ENCODE measurements at regions not wholly inside any gene's neighbourhood (a gene's known extent, or its start where the extent isn't known, plus 50 kb on each side); places are given as distances from the start of the nearest gene placed in this dataset.

DNA sequence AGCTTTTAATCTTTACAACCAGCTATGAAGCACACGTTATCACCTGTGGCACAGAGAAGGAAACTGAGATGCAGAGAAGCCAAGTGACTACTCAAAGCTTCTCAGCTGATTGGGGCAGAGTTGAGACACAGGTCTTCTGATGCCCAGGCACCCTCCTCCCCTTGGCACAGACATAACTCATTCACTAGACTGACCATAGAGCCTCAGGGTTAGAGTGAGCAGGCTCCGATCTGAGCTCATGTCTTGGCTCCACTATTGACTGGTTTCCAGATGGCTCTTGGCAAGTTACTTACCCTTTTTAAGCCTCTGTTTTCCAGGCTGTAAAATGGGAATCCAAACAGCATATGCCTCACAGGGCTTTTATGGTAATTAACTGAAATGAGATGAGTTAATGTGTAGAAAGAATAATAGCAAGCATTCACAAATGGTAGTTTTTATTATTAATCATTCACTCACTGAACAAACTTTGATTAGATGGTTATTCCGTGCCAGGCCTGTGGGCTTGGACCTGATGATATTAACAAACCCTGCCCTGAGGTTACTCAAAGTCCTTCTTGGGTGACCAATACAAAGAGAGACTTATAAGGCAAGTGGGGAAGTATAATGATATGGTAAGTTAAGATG lies 184.3 kb downstream of the ANXA2 start:
- DNase-seq: no peak
- Mint-ChIP-seq H3K9me3 (ENCODE audit: unreplicated experiment) (no peaks in the 10 kb centered on the region), H3K27ac (ENCODE audit: unreplicated experiment) (no peak overlapping the region), H3K27me3 (ENCODE audit: unreplicated experiment) (no peaks in the 10 kb centered on the region), H3K4me1 (ENCODE audit: low read depth, unreplicated experiment) (no peaks in the 10 kb centered on the region), H3K4me3 (ENCODE audit: unreplicated experiment) (no peak overlapping the region), H3K36me3 (ENCODE audit: unreplicated experiment) (no peaks in the 10 kb centered on the region)
- no peak for TF ChIP-seq CTCF (IDR thresholded peaks at IDR 0.05; ENCODE audit: partially characterized antibody, unreplicated experiment)

DNA sequence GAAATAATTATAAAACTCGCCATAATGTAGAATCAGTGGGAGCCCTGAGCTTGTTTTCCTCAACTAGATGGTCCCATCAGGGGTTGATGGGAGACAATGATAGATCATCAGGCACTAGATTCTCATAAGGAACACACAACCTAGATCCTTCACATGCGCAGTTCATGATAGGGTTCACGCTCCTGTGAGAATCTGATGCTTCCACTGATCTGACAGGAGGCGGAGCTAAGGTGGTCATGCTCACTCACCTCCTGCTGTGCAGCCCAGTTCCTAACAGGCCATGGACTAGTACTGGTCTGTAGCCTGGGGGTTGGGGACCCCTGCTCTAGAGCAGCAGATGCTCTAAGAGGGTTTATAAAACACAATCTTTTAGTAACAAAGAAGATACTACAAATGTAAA lies 183.6 kb downstream of the ANXA2 start:
- DNase-seq: no peak
- H3K27ac Mint-ChIP-seq (ENCODE audit: unreplicated experiment): no peak overlapping the region
- H3K4me1 Mint-ChIP-seq (ENCODE audit: low read depth, unreplicated experiment): no peaks in the 10 kb centered on the region
- no peak for TF ChIP-seq CTCF (IDR thresholded peaks at IDR 0.05; ENCODE audit: partially characterized antibody, unreplicated experiment)
- no peaks in the 10 kb centered on the region for H3K9me3 Mint-ChIP-seq (ENCODE audit: unreplicated experiment)
- no peak overlapping the region for H3K4me3 Mint-ChIP-seq (ENCODE audit: unreplicated experiment)
- no peaks in the 10 kb centered on the region for H3K27me3 Mint-ChIP-seq (ENCODE audit: unreplicated experiment)
- no peaks in the 10 kb centered on the region for H3K36me3 Mint-ChIP-seq (ENCODE audit: unreplicated experiment)

GRCh38 chr15:60215225-60215963 lies 182.4 kb downstream of the ANXA2 start:
- DNase-seq: no peak
- Mint-ChIP-seq H3K4me3 (ENCODE audit: unreplicated experiment) (no peak overlapping the region), H3K4me1 (ENCODE audit: low read depth, unreplicated experiment) (no peaks in the 10 kb centered on the region), H3K36me3 (ENCODE audit: unreplicated experiment) (no peaks in the 10 kb centered on the region), H3K27me3 (ENCODE audit: unreplicated experiment) (no peaks in the 10 kb centered on the region), H3K27ac (ENCODE audit: unreplicated experiment) (no peak overlapping the region), H3K9me3 (ENCODE audit: unreplicated experiment) (no peaks in the 10 kb centered on the region)
- TF ChIP-seq CTCF (IDR thresholded peaks at IDR 0.05; ENCODE audit: partially characterized antibody, unreplicated experiment): peak; percentile 29

GRCh38 chr15:60217161-60217560 lies 180.6 kb downstream of the ANXA2 start:
- Mint-ChIP-seq H3K4me1 (ENCODE audit: low read depth, unreplicated experiment) (no peaks in the 10 kb centered on the region), H3K27ac (ENCODE audit: unreplicated experiment) (no peak overlapping the region), H3K27me3 (ENCODE audit: unreplicated experiment) (no peaks in the 10 kb centered on the region)

More at GRCh38 chr15:60217161-60217560, 180.6 kb downstream of the ANXA2 start:
- no peak for TF ChIP-seq CTCF (IDR thresholded peaks at IDR 0.05; ENCODE audit: partially characterized antibody, unreplicated experiment)
- Mint-ChIP-seq H3K36me3 (ENCODE audit: unreplicated experiment) (no peaks in the 10 kb centered on the region), H3K4me3 (ENCODE audit: unreplicated experiment) (no peak overlapping the region), H3K9me3 (ENCODE audit: unreplicated experiment) (no peaks in the 10 kb centered on the region)
- no peak for DNase-seq

Measured in glutamatergic neuron (in vitro differentiated cells).